Suprapubic skin (tissue), 4 donors: ENCODE measurements at regions not wholly inside any gene's neighbourhood (a gene's known extent, or its start where the extent isn't known, plus 50 kb on each side); places are given as distances from the start of the nearest gene placed in this dataset.

ENCODE experiments used
- CTCF ChIP-seq, 2 donors: fragments of 200-600 bp in 1 of 2; fragments of 450-650 bp in 1 of 2; sonication (generic) in 1 of 2; IDR thresholded peaks; one replicate each; pipeline ENCODE4 v1.5.1; 2016 to 2019; ENCODE audit warnings: antibody characterized with exemption in 2 of 2, mild to moderate bottlenecking in 1 of 2, moderate library complexity in 1 of 2
- EP300 ChIP-seq: sonication (generic); formaldehyde crosslinking; IDR thresholded peaks from one replicate; pipeline ENCODE4 v1.6.1; 2017; ENCODE audit warnings: antibody characterized with exemption
- POLR2A ChIP-seq, 2 donors: fragments of 450-650 bp; IDR thresholded peaks; one replicate each; pipeline ENCODE4 v1.6.1; 2017; ENCODE audit warnings: antibody characterized with exemption in 2 of 2, mild to moderate bottlenecking in 2 of 2, moderate library complexity in 2 of 2
- POLR2AphosphoS5 ChIP-seq, 3 donors: sonication (generic); formaldehyde crosslinking; IDR thresholded peaks; one replicate each; pipeline ENCODE4 v1.6.1; 2017; ENCODE audit warnings: antibody characterized with exemption in 3 of 3

- no peak for TF ChIP-seq POLR2A (IDR thresholded peaks at IDR 0.05)
- no peak for TF ChIP-seq CTCF (IDR thresholded peaks at IDR 0.05)
- TF ChIP-seq EP300, result no peak
- TF ChIP-seq POLR2AphosphoS5 (IDR thresholded peaks at IDR 0.05), result no peak
Measured at GRCh38 chr12:125525879-125526278, 460.6 kb downstream of the AACS start.
